A673 (cell line): ENCODE measurements at regions not wholly inside any gene's neighbourhood (a gene's known extent, or its start where the extent isn't known, plus 50 kb on each side); places are given as distances from the start of the nearest gene placed in this dataset.

ENCODE experiments used
- BruUV-seq: library from RNA; stranded (reverse); fragments of 400-500 nt; replicated peaks from 2 replicates; lab custom pipeline; 2021; lab: Mats Ljungman, UMichigan
- CTCF ChIA-PET: fragments of 300-600 bp; sonication (Branson Sonifier 250); formaldehyde crosslinking; loops from one replicate; lab custom pipeline; 2022; ENCODE audit warnings: antibody characterized with exemption; lab: Charles Lee
- POLR2A ChIA-PET: fragments of 300-600 bp; sonication (Branson Sonifier 250); formaldehyde crosslinking; loops from one replicate; lab custom pipeline; 2022; ENCODE audit warnings: antibody characterized with exemption; ENCODE audit not compliant: low non-redundant PET; lab: Charles Lee
- DNase-seq: peaks from one replicate; pipeline ENCODE4 v3.0.0-alpha.2; 2015; ENCODE audit warnings: low spot score
- H3K27ac ChIP-seq: fragments of 200-600 bp; sonication (generic); 2 replicates; pipeline ENCODE4 v1.5.1; 2016; ENCODE audit warnings: mixed run types, low read depth, mild to moderate bottlenecking, mixed read lengths, antibody characterized with exemption, low read length; ENCODE audit not compliant: poor library complexity, severe bottlenecking
- H3K27me3 ChIP-seq: fragments of 200-600 bp; sonication (generic); replicated peaks from 2 replicates; pipeline ENCODE4 v1.6.1; 2017; ENCODE audit warnings: mixed run types, low read depth, mild to moderate bottlenecking, mixed read lengths, antibody characterized with exemption, low read length; ENCODE audit not compliant: insufficient read depth, poor library complexity
- H3K36me3 ChIP-seq: fragments of 200-600 bp; sonication (generic); 2 replicates; pipeline ENCODE4 v1.6.1; 2016; ENCODE audit warnings: mixed run types, mild to moderate bottlenecking, mixed read lengths, antibody characterized with exemption, low read length; ENCODE audit not compliant: insufficient read depth, poor library complexity, severe bottlenecking
- H3K4me1 ChIP-seq: fragments of 200-600 bp; sonication (generic); 2 replicates; pipeline ENCODE4 v1.6.1; 2017; ENCODE audit warnings: mixed run types, mild to moderate bottlenecking, mixed read lengths, antibody characterized with exemption, low read length; ENCODE audit not compliant: insufficient read depth, poor library complexity, severe bottlenecking
- H3K4me3 ChIP-seq: fragments of 200-600 bp; sonication (generic); 2 replicates; pipeline ENCODE4 v1.5.1; 2016; ENCODE audit warnings: low read depth, mixed run types, mild to moderate bottlenecking, mixed read lengths, low read length; ENCODE audit not compliant: poor library complexity, severe bottlenecking
- H3K9me3 ChIP-seq: fragments of 200-600 bp; sonication (generic); 2 replicates; pipeline ENCODE4 v1.6.1; 2016; ENCODE audit warnings: mixed run types, low read depth, mild to moderate bottlenecking, mixed read lengths, antibody characterized with exemption, low read length; ENCODE audit not compliant: poor library complexity, severe bottlenecking
- EZH2 ChIP-seq: fragments of 200-600 bp; sonication (generic); IDR thresholded peaks from 2 replicates; pipeline ENCODE4 v1.6.1; 2017; ENCODE audit warnings: borderline replicate concordance, low read depth, mild to moderate bottlenecking, mixed read lengths, antibody characterized with exemption, low read length; ENCODE audit not compliant: poor library complexity, severe bottlenecking
- intact Hi-C: fragments of 100-400 bp; cut with micrococcal nuclease; formaldehyde crosslinking; loops from one replicate; pipeline ENCODE4 v1.10.0; 2022; ENCODE audit not compliant: unreplicated experiment
- TF ChIP-seq, protein P1 (sequence below): fragments of 300-800, 200-600 bp; sonication (generic); conservative IDR thresholded peaks from 2 replicates; pipeline ENCODE4 v1.5.1; 2017; ENCODE audit warnings: low read depth, mild to moderate bottlenecking, antibody characterized with exemption, low read length, moderate library complexity, mixed read lengths

DNA sequence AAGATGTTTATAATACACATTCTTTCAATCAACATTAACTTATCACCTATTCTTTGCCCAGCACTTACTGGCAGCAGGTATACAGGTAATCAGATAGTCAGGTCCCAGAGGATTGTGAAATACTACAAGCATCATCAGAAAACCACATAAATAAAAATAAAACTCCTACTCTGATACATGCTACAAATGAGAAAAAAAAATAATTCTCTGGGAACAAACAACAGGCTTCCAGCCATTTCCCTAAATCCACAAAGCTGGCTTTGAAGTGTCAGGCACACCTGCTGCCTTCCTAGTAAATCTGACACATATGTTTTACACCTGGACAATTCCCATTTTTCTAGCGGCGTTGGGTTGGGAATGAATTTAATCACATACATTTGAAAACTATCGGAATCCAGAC lies 384.5 kb upstream of the CDH4 start:
- Histone ChIP-seq H3K27me3 (peaks cover 57% of the 10 kb centered on the region), H3K27ac (no peak overlapping the region), H3K36me3 (no peaks in the 10 kb centered on the region), H3K4me3 (no peak overlapping the region), H3K4me1 (no peaks in the 10 kb centered on the region), H3K9me3 (no peaks in the 10 kb centered on the region)
- intact Hi-C loops = no loop called here
- CTCF ChIA-PET = no interaction called here
- no TSS peak for BruUV-seq
- no peak for DNase-seq
- TF ChIP-seq, protein P1, sequence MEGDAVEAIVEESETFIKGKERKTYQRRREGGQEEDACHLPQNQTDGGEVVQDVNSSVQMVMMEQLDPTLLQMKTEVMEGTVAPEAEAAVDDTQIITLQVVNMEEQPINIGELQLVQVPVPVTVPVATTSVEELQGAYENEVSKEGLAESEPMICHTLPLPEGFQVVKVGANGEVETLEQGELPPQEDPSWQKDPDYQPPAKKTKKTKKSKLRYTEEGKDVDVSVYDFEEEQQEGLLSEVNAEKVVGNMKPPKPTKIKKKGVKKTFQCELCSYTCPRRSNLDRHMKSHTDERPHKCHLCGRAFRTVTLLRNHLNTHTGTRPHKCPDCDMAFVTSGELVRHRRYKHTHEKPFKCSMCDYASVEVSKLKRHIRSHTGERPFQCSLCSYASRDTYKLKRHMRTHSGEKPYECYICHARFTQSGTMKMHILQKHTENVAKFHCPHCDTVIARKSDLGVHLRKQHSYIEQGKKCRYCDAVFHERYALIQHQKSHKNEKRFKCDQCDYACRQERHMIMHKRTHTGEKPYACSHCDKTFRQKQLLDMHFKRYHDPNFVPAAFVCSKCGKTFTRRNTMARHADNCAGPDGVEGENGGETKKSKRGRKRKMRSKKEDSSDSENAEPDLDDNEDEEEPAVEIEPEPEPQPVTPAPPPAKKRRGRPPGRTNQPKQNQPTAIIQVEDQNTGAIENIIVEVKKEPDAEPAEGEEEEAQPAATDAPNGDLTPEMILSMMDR = no peak
- no peak for TF ChIP-seq EZH2
- POLR2A ChIA-PET = no interaction called here

DNA sequence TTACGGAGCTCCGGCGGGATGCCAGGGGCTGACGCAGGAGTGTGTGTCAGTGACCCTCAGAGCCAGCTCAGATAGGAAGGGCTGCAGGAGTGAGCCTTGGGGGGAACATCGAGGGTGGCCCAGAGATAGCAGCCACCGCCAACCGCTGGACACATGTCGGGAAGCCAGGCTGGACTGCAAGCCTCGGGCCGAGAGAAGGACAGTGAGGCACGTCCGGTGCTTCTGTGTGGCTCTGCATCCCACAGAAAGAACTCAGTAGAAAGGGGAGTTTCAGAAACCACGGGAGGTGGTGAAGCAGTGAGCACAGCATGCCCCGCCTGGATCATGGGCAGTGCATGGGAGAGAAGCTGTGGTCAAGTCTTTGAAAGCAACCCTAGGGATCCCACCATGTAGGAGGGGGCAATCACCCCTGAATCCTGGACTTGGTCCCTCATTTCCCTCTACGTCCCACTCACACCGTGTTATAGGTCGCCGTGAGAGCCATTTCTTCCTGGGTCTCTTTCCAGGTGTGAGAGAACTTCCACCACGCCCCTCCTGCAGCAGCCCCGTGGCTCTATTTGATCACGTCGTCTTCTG lies 383.7 kb upstream of the CDH4 start:
- no peak overlapping the region for H3K4me3 ChIP-seq
- H3K27ac ChIP-seq = no peak overlapping the region
- CTCF ChIA-PET = no interaction called here
- TF ChIP-seq, protein P1 = no peak
- no peak for TF ChIP-seq EZH2
- BruUV-seq = no TSS peak
- DNase-seq = no peak
- POLR2A ChIA-PET = no interaction called here
- H3K27me3 ChIP-seq = peaks cover 54% of the 10 kb centered on the region
- intact Hi-C loops = no loop called here
- H3K36me3 ChIP-seq = no peaks in the 10 kb centered on the region
- H3K9me3 ChIP-seq = no peaks in the 10 kb centered on the region
- H3K4me1 ChIP-seq = no peaks in the 10 kb centered on the region

DNA sequence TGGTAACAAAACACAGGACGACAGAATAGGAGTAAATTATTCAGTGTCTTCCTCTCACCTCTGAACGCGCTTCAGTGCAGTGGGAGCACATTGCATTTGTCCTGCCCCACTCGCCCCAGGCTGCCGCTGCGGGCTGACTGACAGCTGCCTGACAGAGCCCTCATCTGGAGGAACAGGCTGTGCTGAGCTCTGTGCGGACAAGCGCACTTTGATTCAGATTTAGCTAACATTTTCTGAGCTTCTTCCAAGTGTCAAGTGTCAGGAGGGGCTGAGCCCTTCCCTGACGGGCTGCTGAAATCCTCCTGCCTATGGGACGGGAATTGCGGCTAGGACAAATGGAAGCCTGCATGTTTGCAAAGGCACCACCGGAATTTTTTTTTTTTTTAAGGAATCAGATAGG lies 383.0 kb upstream of the CDH4 start:
- Histone ChIP-seq H3K36me3 (no peaks in the 10 kb centered on the region), H3K27ac (no peak overlapping the region), H3K4me1 (no peaks in the 10 kb centered on the region), H3K9me3 (no peaks in the 10 kb centered on the region), H3K27me3 (peaks cover 51% of the 10 kb centered on the region), H3K4me3 (no peak overlapping the region)
- no TSS peak for BruUV-seq
- TF ChIP-seq EZH2 = no peak
- TF ChIP-seq, protein P1 = no peak
- CTCF ChIA-PET = no interaction called here
- DNase-seq = no peak
- intact Hi-C loops = no loop called here
- POLR2A ChIA-PET = no interaction called here
